ENCODE measurements at regions not wholly inside any gene's neighbourhood (a gene's known extent, or its start where the extent isn't known, plus 50 kb on each side); places are given as distances from the start of the nearest gene placed in this dataset.

DNA sequence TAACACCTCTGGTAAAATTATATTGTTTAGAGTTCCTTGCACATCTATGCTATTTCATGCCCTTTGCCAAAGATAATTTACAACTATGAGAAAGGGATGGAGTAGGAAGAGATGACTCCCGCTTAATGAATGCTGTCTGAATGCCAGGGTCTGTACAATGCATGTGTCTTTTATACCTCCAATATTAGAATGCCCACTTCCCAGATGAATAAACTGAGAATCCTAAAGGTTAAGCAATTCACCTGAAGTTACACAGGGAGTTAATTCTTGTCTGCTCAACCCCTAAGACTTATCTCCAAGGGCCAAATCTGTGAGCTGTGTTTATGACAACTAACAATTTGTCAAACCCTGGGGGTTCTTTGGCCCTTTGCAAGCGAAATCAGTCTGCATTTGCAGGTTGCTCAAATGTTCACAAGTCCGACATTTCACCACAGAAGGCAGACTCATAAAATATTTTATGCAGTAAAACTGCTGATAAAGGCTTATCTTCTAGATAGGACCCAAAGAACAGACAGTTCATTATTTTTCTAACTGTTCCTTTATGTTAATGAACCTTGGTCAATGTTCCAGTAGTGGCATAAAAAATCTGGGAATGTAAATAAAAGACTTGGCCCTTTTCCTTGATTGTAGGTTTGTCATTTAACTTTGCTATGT, 50.2 kb upstream of the ATP1A1 start:
- H3K4me3 ChIP-seq (ENCODE audit: low read depth in 2 of 2, low read length in 1 of 2): no peak overlapping the region
- H3K27ac ChIP-seq (ENCODE audit: low read depth in 2 of 2, low read length in 1 of 2): no peak overlapping the region
- TF ChIP-seq MXI1 (IDR thresholded peaks at IDR 0.05; ENCODE audit: low read depth, low read length): no peak
- TF ChIP-seq EZH2phosphoT487 (IDR thresholded peaks at IDR 0.05; ENCODE audit: borderline replicate concordance, low read depth): no peak
- TF ChIP-seq, protein P1, sequence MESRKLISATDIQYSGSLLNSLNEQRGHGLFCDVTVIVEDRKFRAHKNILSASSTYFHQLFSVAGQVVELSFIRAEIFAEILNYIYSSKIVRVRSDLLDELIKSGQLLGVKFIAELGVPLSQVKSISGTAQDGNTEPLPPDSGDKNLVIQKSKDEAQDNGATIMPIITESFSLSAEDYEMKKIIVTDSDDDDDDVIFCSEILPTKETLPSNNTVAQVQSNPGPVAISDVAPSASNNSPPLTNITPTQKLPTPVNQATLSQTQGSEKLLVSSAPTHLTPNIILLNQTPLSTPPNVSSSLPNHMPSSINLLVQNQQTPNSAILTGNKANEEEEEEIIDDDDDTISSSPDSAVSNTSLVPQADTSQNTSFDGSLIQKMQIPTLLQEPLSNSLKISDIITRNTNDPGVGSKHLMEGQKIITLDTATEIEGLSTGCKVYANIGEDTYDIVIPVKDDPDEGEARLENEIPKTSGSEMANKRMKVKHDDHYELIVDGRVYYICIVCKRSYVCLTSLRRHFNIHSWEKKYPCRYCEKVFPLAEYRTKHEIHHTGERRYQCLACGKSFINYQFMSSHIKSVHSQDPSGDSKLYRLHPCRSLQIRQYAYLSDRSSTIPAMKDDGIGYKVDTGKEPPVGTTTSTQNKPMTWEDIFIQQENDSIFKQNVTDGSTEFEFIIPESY (IDR thresholded peaks at IDR 0.05; ENCODE audit: borderline replicate concordance, low read depth): no peak
- TF ChIP-seq, protein P2, sequence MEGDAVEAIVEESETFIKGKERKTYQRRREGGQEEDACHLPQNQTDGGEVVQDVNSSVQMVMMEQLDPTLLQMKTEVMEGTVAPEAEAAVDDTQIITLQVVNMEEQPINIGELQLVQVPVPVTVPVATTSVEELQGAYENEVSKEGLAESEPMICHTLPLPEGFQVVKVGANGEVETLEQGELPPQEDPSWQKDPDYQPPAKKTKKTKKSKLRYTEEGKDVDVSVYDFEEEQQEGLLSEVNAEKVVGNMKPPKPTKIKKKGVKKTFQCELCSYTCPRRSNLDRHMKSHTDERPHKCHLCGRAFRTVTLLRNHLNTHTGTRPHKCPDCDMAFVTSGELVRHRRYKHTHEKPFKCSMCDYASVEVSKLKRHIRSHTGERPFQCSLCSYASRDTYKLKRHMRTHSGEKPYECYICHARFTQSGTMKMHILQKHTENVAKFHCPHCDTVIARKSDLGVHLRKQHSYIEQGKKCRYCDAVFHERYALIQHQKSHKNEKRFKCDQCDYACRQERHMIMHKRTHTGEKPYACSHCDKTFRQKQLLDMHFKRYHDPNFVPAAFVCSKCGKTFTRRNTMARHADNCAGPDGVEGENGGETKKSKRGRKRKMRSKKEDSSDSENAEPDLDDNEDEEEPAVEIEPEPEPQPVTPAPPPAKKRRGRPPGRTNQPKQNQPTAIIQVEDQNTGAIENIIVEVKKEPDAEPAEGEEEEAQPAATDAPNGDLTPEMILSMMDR (IDR thresholded peaks at IDR 0.05): no peak
- TF ChIP-seq YY1 (IDR thresholded peaks at IDR 0.05; ENCODE audit: low read depth): no peak
- ChIA-PET CTCF (no interaction called here), POLR2A (no interaction called here)
- no peaks in the 10 kb centered on the region; a peak in 2 of 4 replicates for H3K4me1 ChIP-seq (ENCODE audit: control insufficient read depth in 1 of 2, insufficient read depth in 2 of 2, low read depth in 1 of 2, low read length in 1 of 2)
- no peak overlapping the region for H3K9ac ChIP-seq
- H3K27me3 ChIP-seq (ENCODE audit: insufficient read depth): no peaks in the 10 kb centered on the region
- H3F3A ChIP-seq (replicated peaks; ENCODE audit: insufficient read depth): no peaks in the 10 kb centered on the region
- H3K4me2 ChIP-seq: no peak overlapping the region
- no peak for DNase-seq
- no peaks in the 10 kb centered on the region for H3K9me2 ChIP-seq
- H3K9me3 ChIP-seq: no peaks in the 10 kb centered on the region
- WGBS (ENCODE audit: low lambda C conversion rate): 24% methylated on average over 3 of the region's 3 CpGs
- H2AFZ ChIP-seq (ENCODE audit: low read depth): no peak overlapping the region
- H4K20me1 ChIP-seq (ENCODE audit: insufficient read depth): no peaks in the 10 kb centered on the region
- H3K36me3 ChIP-seq (replicated peaks in 1 of 2; ENCODE audit: control insufficient read depth in 1 of 2, insufficient read depth in 2 of 2, low read length in 1 of 2): no peaks in the 10 kb centered on the region
- no peaks in the 10 kb centered on the region for H3K79me2 ChIP-seq (ENCODE audit: insufficient read depth)

Small RNA genes lying in the stretch of these regions (small RNA-seq; reads per million reads assigned to genes)
- gene RF00012: 0 reads per million in 7 experiments

All from SK-N-SH (cell line).